ENCODE measurements at regions not wholly inside any gene's neighbourhood (a gene's known extent, or its start where the extent isn't known, plus 50 kb on each side); places are given as distances from the start of the nearest gene placed in this dataset.

- DNase-seq (ENCODE audit: low read depth, low spot score), result no peak
- Histone ChIP-seq H3K36me3 (ENCODE audit: control insufficient read depth in 2 of 2, extremely low read depth in 1 of 2, insufficient read depth in 2 of 2, low read length in 2 of 2) (no peaks in the 10 kb centered on the region), H3K9me3 (ENCODE audit: control insufficient read depth, low read depth, low read length) (no peaks in the 10 kb centered on the region), H3K79me2 (ENCODE audit: control insufficient read depth, insufficient read depth, low read length) (no peaks in the 10 kb centered on the region), H2AFZ (ENCODE audit: control insufficient read depth, low read length) (no peak overlapping the region), H3K27me3 (ENCODE audit: control insufficient read depth, extremely low read depth, insufficient read depth, low read length) (no peaks in the 10 kb centered on the region), H3K9me1 (ENCODE audit: control insufficient read depth, extremely low read depth, insufficient read depth, low read length) (no peaks in the 10 kb centered on the region), H3K4me1 (ENCODE audit: control insufficient read depth, extremely low read depth, insufficient read depth, low read length) (no peaks in the 10 kb centered on the region), H3K27ac (ENCODE audit: control insufficient read depth, insufficient read depth, low read length) (no peak overlapping the region), H4K20me1 (ENCODE audit: control insufficient read depth, extremely low read depth, insufficient read depth, low read length) (no peaks in the 10 kb centered on the region), H3K4me3 (ENCODE audit: control insufficient read depth in 2 of 3, extremely low read depth in 1 of 3, insufficient read depth in 2 of 3, low read depth in 1 of 3, low read length in 3 of 3) (no peak overlapping the region), H3K4me2 (ENCODE audit: control insufficient read depth, extremely low read depth, insufficient read depth, low read depth, low read length) (no peak overlapping the region), H3K9ac (ENCODE audit: control insufficient read depth, extremely low read depth, insufficient read depth, low read length) (no peak overlapping the region)
- TF ChIP-seq CTCF (optimal IDR thresholded peaks at IDR 0.05 in 1 of 3, IDR thresholded peaks at IDR 0.05 in 1 of 3, conservative IDR thresholded peaks at IDR 0.05 in 1 of 3; ENCODE audit: extremely low read depth in 1 of 3, insufficient read depth in 2 of 3, low read length in 3 of 3) (no peak), EZH2 (IDR thresholded peaks at IDR 0.05; ENCODE audit: low read length) (no peak)
- dilution Hi-C loops (cut with MboI; ENCODE audit: extremely low pct_ligation_motif_present, low sequenced_read_pairs), result no loop called here
- no peak for FAIRE-seq
Measured at GRCh38 chr16:74221828-74222227, 74.8 kb upstream of the PSMD7 start.

GRCh38 chr16:74219706-74220105 is 76.9 kb upstream of the PSMD7 start:
- H4K20me1 ChIP-seq (ENCODE audit: control insufficient read depth, extremely low read depth, insufficient read depth, low read length), result no peaks in the 10 kb centered on the region
- no peaks in the 10 kb centered on the region for H3K27me3 ChIP-seq (ENCODE audit: control insufficient read depth, extremely low read depth, insufficient read depth, low read length)
- H2AFZ ChIP-seq (ENCODE audit: control insufficient read depth, low read length), result no peak overlapping the region
- no peak overlapping the region for H3K27ac ChIP-seq (ENCODE audit: control insufficient read depth, insufficient read depth, low read length)
- H3K36me3 ChIP-seq (ENCODE audit: control insufficient read depth in 2 of 2, extremely low read depth in 1 of 2, insufficient read depth in 2 of 2, low read length in 2 of 2), result no peaks in the 10 kb centered on the region
- dilution Hi-C loops (cut with MboI; ENCODE audit: extremely low pct_ligation_motif_present, low sequenced_read_pairs), result no loop called here
- H3K9me3 ChIP-seq (ENCODE audit: control insufficient read depth, low read depth, low read length), result no peaks in the 10 kb centered on the region
- FAIRE-seq, result no peak
- H3K4me1 ChIP-seq (ENCODE audit: control insufficient read depth, extremely low read depth, insufficient read depth, low read length), result no peaks in the 10 kb centered on the region
- no peaks in the 10 kb centered on the region for H3K9me1 ChIP-seq (ENCODE audit: control insufficient read depth, extremely low read depth, insufficient read depth, low read length)
- no peak overlapping the region for H3K9ac ChIP-seq (ENCODE audit: control insufficient read depth, extremely low read depth, insufficient read depth, low read length)
- DNase-seq (ENCODE audit: low read depth, low spot score), result no peak
- no peak overlapping the region for H3K4me3 ChIP-seq (ENCODE audit: control insufficient read depth in 2 of 3, extremely low read depth in 1 of 3, insufficient read depth in 2 of 3, low read depth in 1 of 3, low read length in 3 of 3)
- H3K4me2 ChIP-seq (ENCODE audit: control insufficient read depth, extremely low read depth, insufficient read depth, low read depth, low read length), result no peak overlapping the region
- TF ChIP-seq EZH2 (IDR thresholded peaks at IDR 0.05; ENCODE audit: low read length) (no peak), CTCF (optimal IDR thresholded peaks at IDR 0.05 in 1 of 3, IDR thresholded peaks at IDR 0.05 in 1 of 3, conservative IDR thresholded peaks at IDR 0.05 in 1 of 3; ENCODE audit: extremely low read depth in 1 of 3, insufficient read depth in 2 of 3, low read length in 3 of 3) (no peak)
- no peaks in the 10 kb centered on the region for H3K79me2 ChIP-seq (ENCODE audit: control insufficient read depth, insufficient read depth, low read length)

Data from keratinocyte (primary cell).